ENCODE measurements at regions not wholly inside any gene's neighbourhood (a gene's known extent, or its start where the extent isn't known, plus 50 kb on each side); places are given as distances from the start of the nearest gene placed in this dataset.

GRCh38 chr1:56137521-56138505 lies 441.6 kb downstream of the PLPP3 start:
- no CpG with 5 or more reads among the region's 5 CpGs for WGBS (ENCODE audit: insufficient coverage)
- Histone ChIP-seq H3K9ac (ENCODE audit: insufficient read depth, low read length, poor library complexity, severe bottlenecking) (no peak overlapping the region), H2AFZ (ENCODE audit: insufficient read depth, low read depth, low read length, poor library complexity, severe bottlenecking) (no peak overlapping the region), H3K9me3 (replicated peaks in 1 of 2; ENCODE audit: control insufficient read depth in 1 of 2, insufficient read depth in 1 of 2, low read length in 2 of 2) (no peaks in the 10 kb centered on the region), H3K4me1 (ENCODE audit: control insufficient read depth in 1 of 2, insufficient read depth in 2 of 2, low read length in 2 of 2) (no peaks in the 10 kb centered on the region), H3K27me3 (ENCODE audit: control insufficient read depth in 2 of 2, insufficient read depth in 2 of 2, low read length in 2 of 2) (no peaks in the 10 kb centered on the region), H4K20me1 (ENCODE audit: insufficient read depth, low read length) (no peaks in the 10 kb centered on the region), H3K4me3 (replicated peaks in 1 of 3; ENCODE audit: low read depth in 2 of 3, low read length in 3 of 3) (no peak overlapping the region), H3K4me2 (replicated peaks; ENCODE audit: extremely low read depth, low read length, poor library complexity, severe bottlenecking) (no peak overlapping the region), H3K27ac (ENCODE audit: low read depth in 1 of 2, low read length in 2 of 2) (no peak overlapping the region), H3K36me3 (replicated peaks in 1 of 2; ENCODE audit: control insufficient read depth in 1 of 2, insufficient read depth in 2 of 2, low read length in 2 of 2) (no peaks in the 10 kb centered on the region), H3K79me2 (ENCODE audit: insufficient read depth, low read length) (no peaks in the 10 kb centered on the region)
- no peaks in the 10 kb centered on the region for H3K36me3 Mint-ChIP-seq
- DNase-seq, result no peak
- TF ChIP-seq CTCF (IDR thresholded peaks at IDR 0.05), result no peak
- peaks cover 0 to 2% (median 0%) of the 10 kb centered on the region in 7 donors for H3K9me3 Mint-ChIP-seq
- no peaks in the 10 kb centered on the region for H3K4me1 Mint-ChIP-seq
- H3K27ac Mint-ChIP-seq, result no peak overlapping the region
- intact Hi-C loops (cut with micrococcal nuclease), result no loop called here
- H3K4me3 Mint-ChIP-seq, result no peak overlapping the region
- peaks cover 0 to 2% (median 0%) of the 10 kb centered on the region in 3 donors for H3K27me3 Mint-ChIP-seq (ENCODE audit: low read depth in 3 of 3)

- TF ChIP-seq CTCF (IDR thresholded peaks at IDR 0.05), result no peak
- H4K20me1 ChIP-seq (ENCODE audit: insufficient read depth, low read length), result no peaks in the 10 kb centered on the region
- H3K27ac ChIP-seq (ENCODE audit: low read depth in 1 of 2, low read length in 2 of 2), result no peak overlapping the region
- H3K27me3 ChIP-seq (ENCODE audit: control insufficient read depth in 2 of 2, insufficient read depth in 2 of 2, low read length in 2 of 2), result no peaks in the 10 kb centered on the region
- intact Hi-C loops (cut with micrococcal nuclease), result no loop called here
- WGBS (ENCODE audit: insufficient coverage), result 100% methylated on average over 3 of the region's 4 CpGs
- no peaks in the 10 kb centered on the region for H3K36me3 ChIP-seq (replicated peaks in 1 of 2; ENCODE audit: control insufficient read depth in 1 of 2, insufficient read depth in 2 of 2, low read length in 2 of 2)
- no peak overlapping the region for H3K4me3 ChIP-seq (replicated peaks in 1 of 3; ENCODE audit: low read depth in 2 of 3, low read length in 3 of 3)
- H3K9me3 Mint-ChIP-seq, result peaks cover 0 to 4% (median 0%) of the 10 kb centered on the region in 7 donors
- H3K4me1 ChIP-seq (ENCODE audit: control insufficient read depth in 1 of 2, insufficient read depth in 2 of 2, low read length in 2 of 2), result no peaks in the 10 kb centered on the region
- no peaks in the 10 kb centered on the region for H3K4me1 Mint-ChIP-seq
- no peaks in the 10 kb centered on the region for H3K9me3 ChIP-seq (replicated peaks in 1 of 2; ENCODE audit: control insufficient read depth in 1 of 2, insufficient read depth in 1 of 2, low read length in 2 of 2)
- no peak overlapping the region for H3K4me3 Mint-ChIP-seq
- H3K9ac ChIP-seq (ENCODE audit: insufficient read depth, low read length, poor library complexity, severe bottlenecking), result no peak overlapping the region
- no peak for DNase-seq
- no peaks in the 10 kb centered on the region for H3K36me3 Mint-ChIP-seq
- no peak overlapping the region for H3K4me2 ChIP-seq (replicated peaks; ENCODE audit: extremely low read depth, low read length, poor library complexity, severe bottlenecking)
- peaks cover 0 to 2% (median 0%) of the 10 kb centered on the region in 3 donors for H3K27me3 Mint-ChIP-seq (ENCODE audit: low read depth in 3 of 3)
- H3K79me2 ChIP-seq (ENCODE audit: insufficient read depth, low read length), result no peaks in the 10 kb centered on the region
- H3K27ac Mint-ChIP-seq, result no peak overlapping the region
- H2AFZ ChIP-seq (ENCODE audit: insufficient read depth, low read depth, low read length, poor library complexity, severe bottlenecking), result no peak overlapping the region
Measured at GRCh38 chr1:56137090-56137489, 442.3 kb downstream of the PLPP3 start.

Measured in CD14-positive monocyte (primary cell).